ENCODE measurements at regions not wholly inside any gene's neighbourhood (a gene's known extent, or its start where the extent isn't known, plus 50 kb on each side); places are given as distances from the start of the nearest gene placed in this dataset.
"Not testable (repeated sequence)": the region's sequence is repeated elsewhere in the genome, so short reads cannot be mapped to it uniquely, and the experiment has no call there.

DNA sequence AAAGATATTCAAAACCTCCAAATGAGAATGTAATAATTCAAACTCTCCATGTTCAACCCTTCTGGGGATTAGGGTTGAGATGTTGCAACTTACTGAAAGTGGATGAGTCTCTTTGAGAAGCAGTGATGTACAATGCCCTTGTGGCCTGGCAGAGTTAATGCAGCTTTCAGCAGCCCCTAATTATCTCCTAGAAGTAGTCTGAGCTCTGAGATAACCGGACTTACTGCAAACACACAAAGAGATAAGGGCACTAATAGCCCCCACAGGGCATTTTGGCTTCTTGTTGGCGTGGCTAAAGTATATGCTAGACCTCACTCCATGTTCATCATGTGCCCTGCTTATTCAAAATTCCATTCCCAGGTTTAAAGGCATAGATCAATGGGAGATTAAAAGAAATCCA, 404.7 kb downstream of the NEBL start:
- DNase-seq (ENCODE audit: low spot score), result no peak

DNA sequence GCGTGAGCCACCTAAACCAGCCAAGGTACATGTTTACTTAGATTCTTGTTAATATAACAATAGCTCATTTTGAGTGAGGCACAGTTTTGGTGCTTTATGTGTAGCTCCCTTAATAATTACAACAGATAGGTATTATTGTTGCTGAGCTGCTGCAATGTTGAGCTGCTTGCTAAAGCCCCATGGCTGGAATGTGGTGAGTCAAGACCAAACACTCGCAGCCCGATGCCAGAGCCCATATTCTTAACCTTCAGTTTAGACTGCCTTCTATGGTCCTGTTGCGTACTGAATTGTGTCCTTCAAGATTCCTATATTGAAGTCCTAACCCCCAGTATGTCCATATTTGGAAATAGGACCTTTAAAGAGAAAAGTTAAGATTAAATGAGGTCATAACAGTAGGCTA, 407.1 kb downstream of the NEBL start:
- no peak for DNase-seq (ENCODE audit: low spot score)

DNA sequence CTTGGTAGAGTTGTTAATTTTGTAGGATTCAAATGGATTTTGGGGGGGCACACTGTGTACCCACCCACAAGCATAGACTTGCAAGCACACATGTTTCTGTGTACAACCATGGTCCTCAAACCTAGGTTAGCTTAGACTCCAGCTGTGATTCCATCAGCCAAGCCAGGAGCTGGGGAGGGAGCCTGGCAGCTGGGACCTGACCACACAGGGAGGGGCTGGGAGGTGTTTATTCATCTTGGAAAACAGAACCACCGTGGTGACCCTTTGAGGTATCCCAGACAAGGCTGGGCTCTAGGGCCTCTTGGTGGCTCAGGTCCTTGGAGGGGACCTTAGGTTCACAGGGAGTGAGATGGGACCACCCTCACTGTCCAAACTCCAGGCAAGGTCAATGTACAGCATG, 410.3 kb downstream of the NEBL start:
- no peak for DNase-seq (ENCODE audit: low spot score)

DNA sequence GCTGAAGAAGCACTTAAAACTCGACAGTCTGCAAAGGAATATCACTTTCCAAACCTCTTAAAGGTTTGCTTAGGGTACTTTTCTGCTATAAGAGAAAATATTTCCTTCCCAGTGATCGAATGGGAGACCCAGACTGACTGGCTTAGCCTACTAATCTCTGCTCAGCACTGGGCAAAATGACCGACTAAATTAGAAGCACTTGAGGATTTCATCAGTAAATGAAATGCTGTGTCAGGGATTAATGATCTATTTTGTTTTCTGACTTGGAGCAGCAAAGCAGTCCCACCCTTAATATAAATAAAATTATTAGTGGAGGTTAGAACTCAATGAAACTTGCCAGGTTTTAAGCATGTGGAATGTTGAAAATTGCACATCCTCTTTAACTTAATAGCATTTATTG, 411.6 kb downstream of the NEBL start:
- no peak for DNase-seq (ENCODE audit: low spot score)

DNA sequence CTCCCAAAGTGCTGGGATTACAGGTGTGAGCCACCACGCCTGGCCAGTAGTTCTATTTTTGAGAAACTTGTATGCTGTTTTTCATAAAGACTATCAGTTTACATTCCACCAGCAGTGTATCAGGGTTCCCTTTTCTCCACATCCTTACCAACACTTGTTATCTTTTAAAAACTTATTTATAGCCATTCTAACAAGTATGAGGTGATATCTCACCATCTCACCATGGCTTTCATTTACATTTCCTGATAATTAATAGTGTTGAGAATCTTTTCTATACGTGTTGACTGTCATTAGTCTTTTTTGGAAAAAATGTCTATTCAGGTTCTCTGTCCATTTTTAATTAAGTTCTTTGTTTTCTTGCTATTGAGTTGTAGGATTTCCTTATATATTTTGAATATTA, 416.1 kb downstream of the NEBL start:
- no peak for DNase-seq (ENCODE audit: low spot score)

DNA sequence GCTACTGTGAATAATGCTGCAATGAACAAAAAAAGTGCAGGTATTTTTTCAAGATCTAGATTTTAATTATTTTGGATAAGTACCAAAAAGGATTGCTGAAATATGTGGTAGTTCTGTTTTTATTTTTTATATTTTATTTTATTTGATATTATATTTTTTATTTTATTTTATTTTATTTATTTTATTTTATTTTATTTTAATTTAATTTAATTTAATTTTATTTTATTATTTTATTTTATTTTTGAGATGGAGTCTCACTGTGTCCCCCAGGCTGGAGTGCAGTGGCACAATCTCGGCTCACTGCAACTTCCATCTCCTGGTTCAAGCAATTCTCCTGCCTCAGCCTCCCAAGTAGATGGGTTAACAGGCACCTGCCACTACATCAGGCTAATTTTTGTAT, 416.5 kb downstream of the NEBL start:
- not testable (repeated sequence) for DNase-seq (ENCODE audit: low spot score)

DNA sequence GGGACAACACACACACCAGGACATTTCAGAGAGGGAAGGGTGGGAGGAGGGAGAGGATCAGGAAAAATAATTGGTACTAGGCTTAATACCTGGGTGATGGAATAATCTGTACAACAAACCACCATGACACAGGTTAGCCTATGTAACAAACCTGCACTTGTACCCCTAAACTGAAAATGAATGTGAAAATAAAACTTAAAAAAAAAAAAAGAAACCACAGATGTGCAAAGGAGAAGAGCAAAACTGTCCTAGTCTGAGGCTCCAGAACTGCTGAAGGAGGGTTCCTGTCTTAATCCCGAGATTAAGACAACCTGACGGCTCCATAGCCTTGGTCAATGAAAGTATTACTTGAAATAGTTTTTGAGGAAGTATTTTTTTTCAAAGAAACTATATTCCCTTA, 423.0 kb downstream of the NEBL start:
- DNase-seq (ENCODE audit: low spot score), result no peak

DNA sequence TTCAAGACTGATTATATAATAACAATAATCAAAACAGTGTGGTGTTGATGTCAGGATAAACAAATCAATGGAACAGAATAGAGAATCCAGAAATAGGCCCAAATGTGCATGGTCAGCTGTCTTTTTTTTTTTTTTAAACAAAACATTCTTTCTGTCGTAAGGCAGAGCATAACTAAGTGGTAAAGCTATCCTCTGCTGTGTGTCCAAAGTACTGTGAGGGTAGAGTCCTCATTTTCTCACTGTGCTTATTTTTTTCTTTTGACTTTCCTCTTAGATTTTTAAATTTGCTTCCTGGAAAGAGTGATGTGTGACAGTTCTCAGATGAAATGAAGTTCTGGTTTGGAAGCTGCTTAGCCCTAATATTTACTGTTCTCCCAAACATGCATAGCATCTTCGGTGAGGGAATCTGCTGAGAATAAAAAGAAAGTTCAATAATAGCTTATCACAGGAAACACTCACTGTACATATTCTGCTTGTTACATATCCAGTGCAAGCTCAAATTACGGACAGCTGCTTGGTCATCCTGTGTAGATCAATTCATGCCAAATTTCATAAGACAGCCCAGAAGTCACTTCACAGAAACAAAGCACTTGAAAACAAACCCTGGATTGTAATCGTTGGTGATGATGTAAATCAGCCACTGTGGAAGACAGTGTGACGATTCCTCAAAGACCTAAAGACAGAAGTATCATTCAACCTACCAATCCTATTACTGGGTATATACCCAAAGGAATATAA, 423.9 kb downstream of the NEBL start:
- DNase-seq (ENCODE audit: low spot score), result no peak

DNA sequence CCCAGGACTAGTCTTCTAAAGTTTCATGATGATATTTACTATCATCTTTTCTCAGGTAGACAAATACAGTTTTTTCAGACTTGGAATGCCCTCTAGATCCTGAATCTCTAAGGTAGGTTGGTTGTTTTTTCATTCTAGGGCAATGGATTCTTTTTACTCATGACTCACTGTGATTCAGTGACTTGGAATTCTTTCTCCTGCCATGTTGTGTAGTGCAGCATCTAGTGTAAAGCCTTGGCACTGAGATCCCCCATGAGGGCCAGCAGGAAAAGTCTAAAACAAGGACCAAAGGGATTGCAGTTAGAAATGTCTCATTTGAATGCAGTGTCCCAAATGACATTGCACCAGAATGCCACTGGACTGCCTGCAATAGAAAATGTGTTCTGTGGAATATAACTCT, 430.4 kb downstream of the NEBL start:
- no peak for DNase-seq (ENCODE audit: low spot score)

DNA sequence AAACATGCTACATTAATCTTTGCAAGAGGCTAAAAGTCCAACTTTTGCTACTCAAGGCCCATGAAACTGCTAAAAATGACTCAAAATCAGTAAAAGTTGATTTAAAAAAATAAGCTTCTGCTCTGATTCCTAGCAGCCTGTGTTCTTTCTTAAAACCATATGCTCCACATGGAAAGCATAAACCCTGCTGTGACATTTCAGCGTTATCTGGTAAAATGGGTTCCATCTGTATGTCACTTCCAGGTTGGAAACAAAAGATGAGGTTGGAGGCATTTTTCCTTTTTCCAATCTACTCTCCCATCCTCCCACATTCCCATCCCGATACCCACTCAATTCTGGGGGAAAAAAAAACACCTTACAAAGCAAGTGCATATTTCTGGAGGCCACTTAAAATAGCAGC, 439.5 kb downstream of the NEBL start:
- DNase-seq (ENCODE audit: low spot score), result no peak

DNA sequence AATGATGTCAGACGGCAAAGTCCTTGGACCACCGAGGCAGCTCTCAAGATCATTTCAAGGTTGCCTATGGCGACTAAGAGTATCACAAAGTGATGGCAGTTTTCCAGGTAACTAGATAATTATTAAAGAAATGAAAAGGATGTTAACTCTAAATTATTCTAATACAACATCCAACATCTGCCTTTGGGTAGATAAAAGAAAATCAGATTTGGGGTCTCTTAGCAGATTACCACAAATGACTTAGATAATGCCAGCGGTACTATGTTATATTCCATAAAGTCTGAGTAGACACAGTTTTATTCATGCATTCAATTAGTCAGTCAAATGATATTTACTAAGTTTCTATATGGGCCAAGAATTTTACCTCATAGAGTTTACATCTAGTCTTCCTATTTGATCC, 441.3 kb downstream of the NEBL start:
- DNase-seq (ENCODE audit: low spot score), result no peak

DNA sequence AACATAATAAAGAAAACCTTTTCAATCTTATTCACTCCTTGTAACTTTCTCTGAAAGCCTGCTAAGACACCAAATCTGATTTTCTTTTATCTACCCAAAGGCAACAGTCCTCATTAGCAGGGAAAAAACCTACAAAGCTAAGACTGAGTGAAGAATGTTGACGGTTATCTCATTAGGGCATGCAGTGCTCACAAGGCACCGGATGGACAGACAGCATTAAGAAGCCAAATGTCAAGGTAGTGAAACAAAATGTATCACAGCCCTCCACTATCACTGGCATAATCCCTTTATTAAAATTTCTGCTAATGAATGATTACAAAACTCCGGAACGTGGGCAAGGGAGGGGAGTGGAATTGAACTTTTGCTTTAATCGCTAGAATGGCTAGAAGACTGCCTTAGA, 442.8 kb downstream of the NEBL start:
- no peak for DNase-seq (ENCODE audit: low spot score)

DNA sequence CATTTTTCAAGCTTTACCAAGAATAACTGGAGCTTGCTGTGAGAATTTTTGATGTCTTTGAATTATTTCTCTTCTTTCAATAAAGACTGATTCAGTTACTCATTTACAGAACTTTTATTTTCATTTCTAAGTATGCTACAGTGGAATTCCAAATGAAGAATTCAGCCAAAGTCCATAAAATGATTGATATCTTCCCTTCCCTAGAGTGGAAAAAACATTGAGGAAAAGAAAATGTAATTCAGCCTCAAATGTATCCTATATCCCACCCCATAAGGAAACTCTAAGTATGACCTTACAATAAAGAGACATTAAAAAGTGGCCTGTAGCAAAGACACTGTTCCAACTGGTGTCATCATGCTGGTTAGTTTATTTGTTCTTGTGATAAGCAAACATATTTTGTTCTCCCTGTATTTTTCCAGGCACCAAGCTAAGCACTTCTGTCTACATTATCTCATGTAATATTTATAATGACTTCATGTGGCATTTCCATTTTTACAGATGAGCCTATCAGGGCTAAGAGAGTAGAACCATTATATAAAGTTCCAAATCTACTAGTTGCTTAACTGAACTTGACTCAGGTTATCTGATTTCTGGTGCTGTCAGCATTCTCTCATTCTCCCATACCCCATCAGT, 450.4 kb downstream of the NEBL start:
- no peak for DNase-seq (ENCODE audit: low spot score)

DNA sequence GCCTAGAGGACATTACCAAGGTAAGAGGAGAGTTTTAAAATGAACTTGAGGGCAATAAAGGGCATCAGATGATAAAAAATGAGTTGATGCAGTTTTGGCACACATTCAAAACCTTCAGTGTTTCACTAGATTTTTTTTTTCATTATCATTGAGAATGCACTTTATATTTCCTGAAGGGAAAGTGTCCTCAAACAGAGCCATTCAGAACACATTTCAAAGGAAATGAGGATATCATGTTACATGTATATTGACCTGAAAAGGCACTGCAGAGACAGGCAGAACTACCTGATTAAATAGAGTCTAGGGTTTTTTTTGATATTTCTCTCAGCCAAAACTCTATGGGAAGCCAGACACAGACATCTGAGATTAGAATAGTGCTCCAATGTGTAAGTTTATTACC, 454.0 kb downstream of the NEBL start:
- DNase-seq (ENCODE audit: low spot score), result no peak

DNA sequence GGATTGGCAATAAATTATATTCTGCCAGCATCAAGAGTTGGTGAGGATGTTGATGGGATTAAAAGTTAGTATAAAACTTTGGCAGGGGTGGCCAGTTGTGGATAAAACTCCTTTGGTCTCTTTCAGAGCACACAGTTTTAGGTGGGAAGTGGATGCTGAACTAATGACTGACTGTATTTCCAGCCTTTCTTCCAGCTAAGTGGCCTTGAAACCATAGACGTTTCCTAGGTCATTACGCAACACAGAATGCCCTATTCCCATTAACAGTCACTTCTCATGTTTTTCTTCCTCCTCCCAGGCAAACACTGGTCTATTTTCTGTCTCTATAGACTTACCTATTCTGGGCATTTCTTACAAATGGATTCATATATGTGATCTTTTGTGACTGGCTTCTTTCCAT, 467.4 kb downstream of the NEBL start:
- no peak for DNase-seq (ENCODE audit: low spot score)

DNA sequence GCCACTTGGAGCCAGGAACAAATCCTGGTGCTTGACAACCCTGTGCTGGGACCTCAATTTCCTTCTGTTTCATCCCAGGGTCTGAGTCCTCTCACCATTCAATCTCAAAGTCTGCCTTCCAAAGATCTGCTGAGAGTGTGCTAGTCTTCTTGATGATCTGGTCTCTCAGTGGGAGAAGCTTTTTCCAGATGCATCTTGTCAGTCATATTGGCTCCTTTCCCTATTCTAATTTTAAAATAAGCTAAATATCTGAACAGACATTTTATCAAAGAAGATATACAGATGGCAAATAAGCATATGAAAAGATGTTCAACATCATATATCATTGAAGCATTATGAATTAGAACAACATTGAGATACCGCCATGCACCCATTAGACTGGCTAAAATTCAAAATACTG, 469.3 kb downstream of the NEBL start:
- no peak for DNase-seq (ENCODE audit: low spot score)

DNA sequence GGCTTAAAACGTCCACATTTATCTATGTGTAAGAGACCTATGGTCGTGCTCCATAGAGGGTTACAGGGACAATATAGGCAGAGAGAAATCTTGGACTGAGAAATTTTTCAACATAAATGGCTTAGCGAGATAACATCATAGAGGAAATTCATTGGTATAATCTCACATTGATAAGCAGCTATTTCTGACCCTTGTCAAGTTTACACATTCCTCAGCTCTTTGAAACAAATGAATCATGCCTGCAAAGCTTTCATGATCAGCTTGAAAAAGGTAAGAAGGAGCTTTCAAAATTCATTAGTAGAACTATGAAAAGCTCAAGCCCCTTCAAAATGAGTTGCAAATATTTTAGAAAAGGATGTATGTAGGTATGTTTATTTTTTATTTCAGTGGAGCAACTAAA, 478.8 kb downstream of the NEBL start:
- no peak for DNase-seq (ENCODE audit: low spot score)

DNA sequence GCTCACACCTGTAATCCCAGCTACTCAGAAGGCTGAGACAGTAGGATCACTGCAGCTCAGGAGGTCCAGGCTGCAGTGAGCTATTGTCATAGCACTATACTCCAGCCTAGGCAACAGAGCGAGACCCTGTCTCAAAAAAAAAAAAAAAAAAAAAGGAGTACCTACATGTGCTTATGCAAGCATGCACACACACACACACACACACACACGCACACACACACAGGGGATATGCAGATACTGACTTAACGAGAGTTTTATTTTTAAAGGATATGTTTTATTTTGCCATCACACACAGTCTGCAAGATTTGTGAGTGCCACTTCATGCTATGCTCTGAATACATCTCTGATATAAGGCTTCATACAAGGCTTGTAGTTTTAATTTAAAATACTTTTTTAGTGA, 479.3 kb downstream of the NEBL start:
- no peak for DNase-seq (ENCODE audit: low spot score)

DNA sequence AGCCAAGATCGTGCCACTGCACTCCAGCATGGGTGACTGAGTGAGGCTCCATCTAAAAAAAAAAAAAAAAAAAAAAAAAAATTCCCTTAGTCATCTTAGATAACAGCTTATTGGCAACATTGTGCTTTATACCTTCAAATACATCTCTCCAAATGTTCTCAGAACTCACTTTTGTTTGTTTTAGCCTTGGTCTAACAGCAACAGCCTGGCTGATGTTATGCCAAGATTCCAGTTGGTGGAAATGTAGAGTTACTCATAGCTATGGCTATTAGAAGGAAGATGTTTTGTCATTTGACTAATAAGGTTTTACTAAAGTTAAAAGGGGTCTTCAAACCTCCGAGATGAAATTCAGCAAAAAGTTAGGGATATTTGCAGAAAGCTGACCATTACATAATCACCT, 481.4 kb downstream of the NEBL start:
- no peak for DNase-seq (ENCODE audit: low spot score)

DNA sequence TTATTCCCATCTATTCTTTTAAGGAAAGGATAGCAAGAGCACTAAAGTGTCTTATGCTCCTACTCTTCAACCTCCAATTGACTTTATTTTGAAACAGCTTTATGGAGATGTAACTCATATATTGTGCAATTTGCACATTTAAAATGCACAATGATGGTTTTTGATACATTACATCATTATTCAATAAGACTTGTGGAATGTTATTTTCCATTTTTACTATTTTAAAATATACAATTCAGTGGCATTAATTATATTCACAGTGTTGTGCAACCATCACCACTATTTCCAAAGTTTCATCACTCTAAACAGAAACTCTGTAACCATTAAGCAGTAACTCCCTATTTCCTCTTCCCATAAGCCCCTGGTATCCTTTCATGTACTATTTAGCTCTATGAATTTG, 489.8 kb downstream of the NEBL start:
- no peak for DNase-seq (ENCODE audit: low spot score)

DNA sequence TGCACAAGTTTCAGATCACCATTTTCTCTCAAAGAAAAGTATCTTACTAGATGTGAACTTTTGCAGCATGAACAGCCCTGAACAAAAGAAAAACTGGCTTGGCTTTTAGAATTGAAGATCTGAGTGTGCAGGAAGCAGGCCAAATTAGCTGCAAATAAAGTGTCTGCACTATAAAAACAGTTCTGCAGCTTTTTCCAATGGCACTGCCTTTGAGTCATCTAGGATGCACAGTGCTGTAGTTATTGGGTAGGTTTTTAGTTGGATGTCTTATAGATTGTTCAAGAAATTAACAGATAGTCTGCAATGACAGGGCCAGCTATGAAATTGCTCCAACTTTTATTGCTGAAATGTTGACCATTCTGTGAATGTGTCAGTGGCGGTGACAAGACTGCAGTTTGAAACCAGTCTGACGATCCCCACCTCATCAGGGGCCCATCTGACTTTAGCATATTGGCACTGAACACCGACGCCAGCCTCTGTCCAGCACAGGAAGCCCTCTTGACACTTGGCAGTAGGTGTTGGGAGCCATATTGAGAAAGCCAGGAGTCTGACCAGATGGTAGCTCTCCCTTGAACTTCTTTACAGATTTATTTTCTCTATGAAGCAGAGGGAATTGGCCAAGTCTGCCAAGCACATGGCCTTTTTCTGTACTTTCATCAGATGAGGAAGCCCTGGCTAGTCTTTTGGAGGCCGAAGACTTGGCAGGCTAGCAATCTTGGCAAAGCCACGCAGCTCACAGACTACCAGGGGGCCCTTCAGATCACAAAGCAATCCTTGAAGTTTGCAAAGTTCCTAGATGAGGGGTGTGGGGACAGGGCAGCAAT, 490.6 kb downstream of the NEBL start:
- no peak for DNase-seq (ENCODE audit: low spot score)

DNA sequence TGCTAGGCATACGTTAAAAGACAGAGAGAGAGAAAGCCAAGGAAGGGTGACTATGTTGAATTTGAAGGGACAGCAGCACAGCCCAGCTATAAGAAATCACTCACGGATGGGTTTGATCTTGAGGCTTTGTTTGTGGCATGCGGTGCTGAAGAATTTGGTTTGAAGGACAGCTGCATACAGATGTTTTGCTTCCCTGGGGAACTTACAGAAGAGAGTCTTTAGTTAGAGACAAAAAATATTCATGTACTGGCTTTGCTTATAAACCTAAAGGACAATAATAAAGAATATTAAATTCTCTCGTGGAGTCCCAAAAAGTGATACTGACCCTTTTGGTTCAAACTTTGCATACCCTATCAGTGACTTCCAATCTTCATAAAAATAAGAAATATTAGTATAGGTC, 491.4 kb downstream of the NEBL start:
- DNase-seq (ENCODE audit: low spot score), result no peak

DNA sequence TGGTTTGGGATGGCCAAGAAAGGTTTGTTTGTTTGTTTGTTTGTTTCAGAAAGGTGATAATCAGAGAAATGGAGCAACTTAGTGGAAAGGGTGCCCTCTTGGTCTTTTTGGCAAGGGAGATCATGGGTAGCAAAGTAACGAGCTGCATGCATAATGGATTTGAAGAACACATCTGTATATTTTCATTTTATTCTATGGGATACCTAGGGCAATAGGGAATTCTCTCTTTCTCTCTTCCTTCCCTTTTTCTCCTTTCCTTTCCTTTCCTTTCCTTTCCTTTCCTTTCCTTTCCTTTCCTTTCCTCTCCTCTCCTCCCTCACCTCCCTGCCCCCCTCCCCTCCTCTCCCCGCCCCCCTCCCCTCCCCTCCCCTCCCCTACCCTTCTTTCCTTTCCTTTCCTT, 492.1 kb downstream of the NEBL start:
- DNase-seq (ENCODE audit: low spot score), result no peak

Measured in ecto neural progenitor cell (in vitro differentiated cells).